Ascending aorta (tissue), 2 donors: ENCODE measurements at regions not wholly inside any gene's neighbourhood (a gene's known extent, or its start where the extent isn't known, plus 50 kb on each side); places are given as distances from the start of the nearest gene placed in this dataset.

Experiments
- DNase-seq, 2 donors: peaks; one replicate each; pipeline ENCODE4 v3.0.0-alpha.2; 2019; ENCODE audit warnings: low spot score in 2 of 2
- H3K27ac ChIP-seq, 2 donors: fragments of 200-600 bp; sonication (generic); one replicate each; pipeline ENCODE4 v1.5.1; 2016 to 2017; ENCODE audit warnings: mild to moderate bottlenecking in 1 of 2
- H3K27me3 ChIP-seq: fragments of 200-600 bp; sonication (generic); one replicate; pipeline ENCODE4 v1.5.1; 2017
- H3K36me3 ChIP-seq, 2 donors: fragments of 200-600 bp; sonication (generic); one replicate each; pipeline ENCODE4 v1.5.1; 2016
- H3K4me1 ChIP-seq, 2 donors: fragments of 200-600 bp; sonication (generic); one replicate each; pipeline ENCODE4 v1.5.1; 2016 to 2017; ENCODE audit warnings: mild to moderate bottlenecking in 1 of 2
- H3K4me3 ChIP-seq, 2 donors: fragments of 200-600 bp; sonication (generic); one replicate each; pipeline ENCODE4 v1.5.1; 2016 to 2017; ENCODE audit warnings: mild to moderate bottlenecking in 1 of 2
- H3K9me3 ChIP-seq, 2 donors: fragments of 200-600 bp; sonication (generic); one replicate each; pipeline ENCODE4 v1.5.1; 2016
- intact Hi-C: fragments of 100-400 bp; cut with DNase I; formaldehyde crosslinking; loops from one replicate; pipeline ENCODE4 v1.15.1; 2023
- TF ChIP-seq, protein P1 (sequence below), 3 experiments: fragments of 200-600 bp in 2 of 3; fragments of 450-650 bp in 1 of 3; sonication (generic) in 2 of 3; IDR thresholded peaks; one replicate each; pipeline ENCODE4 v1.5.1; 2016 to 2019; ENCODE audit warnings: antibody characterized with exemption in 3 of 3, mild to moderate bottlenecking in 1 of 3, moderate library complexity in 1 of 3

DNA sequence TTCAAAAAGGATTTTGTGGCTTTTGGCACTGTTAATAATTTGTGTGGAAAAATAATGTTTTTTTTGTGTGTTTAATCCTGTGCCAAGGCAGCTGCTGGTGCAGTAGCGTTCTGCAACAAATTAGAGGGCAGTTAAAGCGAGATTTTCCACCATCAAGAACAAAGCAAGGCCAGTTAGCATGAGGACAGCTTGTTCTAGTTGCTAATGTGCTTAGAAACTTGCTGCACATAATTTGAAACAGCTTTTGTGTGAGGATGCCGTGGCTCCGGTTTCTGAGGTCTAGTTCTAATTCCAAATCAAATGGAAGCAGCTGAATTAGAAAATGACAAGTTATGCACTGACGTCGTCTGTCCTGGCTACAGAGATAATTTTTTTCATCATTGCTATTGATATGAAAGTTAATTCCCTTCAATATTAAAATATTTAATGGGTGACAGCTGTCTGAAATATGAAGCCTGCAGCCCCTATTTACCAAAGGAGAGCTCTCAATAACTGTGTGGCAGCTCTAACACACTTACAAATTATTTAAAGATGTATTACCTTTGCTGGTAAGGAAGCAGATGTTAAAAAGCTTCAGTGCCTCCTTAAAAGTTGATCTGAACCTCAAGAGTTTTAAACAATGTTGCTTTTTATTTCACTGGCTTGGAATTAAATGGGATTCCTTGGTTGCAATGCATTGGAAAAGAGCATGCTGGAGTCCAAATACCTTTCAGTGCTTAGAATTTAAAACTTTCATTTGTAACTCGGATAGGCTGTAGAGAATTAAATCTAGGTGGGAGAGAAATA is 128.6 kb downstream of the SPATA31D1 start:
- Histone ChIP-seq H3K27ac (no peak overlapping the region), H3K9me3 (no peaks in the 10 kb centered on the region), H3K36me3 (no peaks in the 10 kb centered on the region), H3K4me1 (no peaks in the 10 kb centered on the region), H3K4me3 (no peak overlapping the region), H3K27me3 (no peaks in the 10 kb centered on the region)
- intact Hi-C loops: no loop called here
- no peak for DNase-seq
- TF ChIP-seq, protein P1, sequence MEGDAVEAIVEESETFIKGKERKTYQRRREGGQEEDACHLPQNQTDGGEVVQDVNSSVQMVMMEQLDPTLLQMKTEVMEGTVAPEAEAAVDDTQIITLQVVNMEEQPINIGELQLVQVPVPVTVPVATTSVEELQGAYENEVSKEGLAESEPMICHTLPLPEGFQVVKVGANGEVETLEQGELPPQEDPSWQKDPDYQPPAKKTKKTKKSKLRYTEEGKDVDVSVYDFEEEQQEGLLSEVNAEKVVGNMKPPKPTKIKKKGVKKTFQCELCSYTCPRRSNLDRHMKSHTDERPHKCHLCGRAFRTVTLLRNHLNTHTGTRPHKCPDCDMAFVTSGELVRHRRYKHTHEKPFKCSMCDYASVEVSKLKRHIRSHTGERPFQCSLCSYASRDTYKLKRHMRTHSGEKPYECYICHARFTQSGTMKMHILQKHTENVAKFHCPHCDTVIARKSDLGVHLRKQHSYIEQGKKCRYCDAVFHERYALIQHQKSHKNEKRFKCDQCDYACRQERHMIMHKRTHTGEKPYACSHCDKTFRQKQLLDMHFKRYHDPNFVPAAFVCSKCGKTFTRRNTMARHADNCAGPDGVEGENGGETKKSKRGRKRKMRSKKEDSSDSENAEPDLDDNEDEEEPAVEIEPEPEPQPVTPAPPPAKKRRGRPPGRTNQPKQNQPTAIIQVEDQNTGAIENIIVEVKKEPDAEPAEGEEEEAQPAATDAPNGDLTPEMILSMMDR (IDR thresholded peaks at IDR 0.05): no peak

DNA sequence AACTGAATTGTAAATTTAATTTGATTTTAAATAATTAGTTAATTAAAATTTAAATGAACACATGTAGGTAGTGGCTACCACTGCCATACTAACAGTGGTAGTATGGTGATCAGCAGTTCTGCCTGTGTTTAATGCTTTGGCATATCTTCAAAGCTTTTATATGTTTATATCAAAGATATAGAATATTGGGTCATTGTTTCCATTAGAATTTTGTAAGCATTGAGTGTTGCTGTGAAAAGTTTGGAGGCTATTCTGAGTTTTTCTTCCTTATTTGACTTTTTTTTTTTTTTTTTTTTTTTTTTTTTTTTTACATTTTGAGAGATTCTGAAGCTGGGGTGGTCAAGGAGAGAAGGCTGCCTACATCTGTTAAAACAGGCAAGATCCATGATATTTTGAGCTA is 134.2 kb downstream of the SPATA31D1 start:
- H3K4me1 ChIP-seq: no peaks in the 10 kb centered on the region
- intact Hi-C loops: no loop called here
- H3K9me3 ChIP-seq: no peaks in the 10 kb centered on the region
- H3K27me3 ChIP-seq: no peaks in the 10 kb centered on the region
- no peak for DNase-seq
- no peaks in the 10 kb centered on the region for H3K36me3 ChIP-seq
- no peak overlapping the region for H3K27ac ChIP-seq
- TF ChIP-seq, protein P1 (IDR thresholded peaks at IDR 0.05): no peak
- H3K4me3 ChIP-seq: no peak overlapping the region

DNA sequence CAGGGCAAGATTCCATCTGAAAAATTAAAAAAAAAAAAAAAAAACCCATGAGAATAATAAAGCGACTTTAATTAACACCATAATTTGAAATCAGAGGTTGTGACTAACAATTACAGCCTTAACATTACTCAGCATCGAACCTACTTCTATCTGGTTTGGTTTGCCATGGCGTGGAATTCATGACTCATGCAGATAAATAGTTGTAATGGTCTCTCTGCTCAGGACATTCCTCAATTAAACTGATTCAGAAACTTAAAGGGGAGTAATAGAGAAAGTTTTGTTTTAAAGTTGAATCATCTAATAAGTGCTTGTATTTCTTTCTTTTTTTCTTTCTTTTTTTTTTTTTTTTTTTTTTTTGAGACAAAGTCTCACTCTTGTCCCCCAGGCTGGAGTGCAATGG is 135.5 kb downstream of the SPATA31D1 start:
- intact Hi-C loops: no loop called here
- TF ChIP-seq, protein P1 (IDR thresholded peaks at IDR 0.05): no peak
- Histone ChIP-seq H3K27me3 (no peaks in the 10 kb centered on the region), H3K4me1 (no peaks in the 10 kb centered on the region), H3K4me3 (no peak overlapping the region), H3K9me3 (no peaks in the 10 kb centered on the region), H3K36me3 (no peaks in the 10 kb centered on the region), H3K27ac (no peak overlapping the region)
- no peak for DNase-seq

DNA sequence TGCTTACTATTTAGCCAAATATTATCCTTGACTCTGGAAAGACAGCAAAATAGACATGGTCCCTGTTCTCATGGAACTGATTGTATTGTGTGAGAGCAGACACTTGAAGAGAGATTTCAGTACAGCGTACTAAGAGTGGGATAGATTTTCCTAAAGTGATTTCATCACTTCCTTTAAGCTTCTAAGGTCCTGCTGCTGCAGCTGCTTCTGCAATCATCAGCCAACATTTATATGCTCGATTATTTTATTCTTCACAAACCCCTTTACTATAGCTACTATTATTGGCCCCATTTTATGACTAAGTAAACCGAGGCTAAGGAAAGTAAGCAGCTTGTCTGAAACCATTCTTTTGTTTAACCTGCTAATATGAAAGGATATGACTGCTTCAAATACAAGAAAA is 137.7 kb downstream of the SPATA31D1 start:
- Histone ChIP-seq H3K4me1 (no peaks in the 10 kb centered on the region), H3K4me3 (no peak overlapping the region), H3K9me3 (no peaks in the 10 kb centered on the region), H3K27ac (no peak overlapping the region), H3K36me3 (no peaks in the 10 kb centered on the region), H3K27me3 (no peaks in the 10 kb centered on the region)
- intact Hi-C loops: no loop called here
- TF ChIP-seq, protein P1 (IDR thresholded peaks at IDR 0.05): no peak
- no peak for DNase-seq

DNA sequence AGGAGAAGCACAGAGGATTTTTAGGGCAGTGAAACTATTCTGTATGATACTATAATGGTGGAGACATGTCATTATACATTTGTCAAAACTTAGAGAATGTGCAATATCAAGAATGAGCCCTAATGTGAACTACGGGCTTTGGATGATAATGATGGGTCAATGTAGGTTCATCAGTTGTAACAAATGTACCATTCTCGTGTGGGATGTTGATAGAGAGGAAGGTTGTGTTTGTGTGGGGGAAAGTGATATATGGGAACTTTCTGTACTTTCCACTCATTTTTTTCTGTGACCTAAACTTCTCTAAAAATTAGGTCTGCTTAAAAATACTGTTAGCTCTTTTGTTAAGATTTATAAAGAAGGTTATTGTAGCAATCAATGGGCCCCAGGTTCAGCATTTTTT is 138.9 kb downstream of the SPATA31D1 start:
- no peak overlapping the region for H3K27ac ChIP-seq
- intact Hi-C loops: no loop called here
- no peak for DNase-seq
- no peaks in the 10 kb centered on the region for H3K4me1 ChIP-seq
- no peaks in the 10 kb centered on the region for H3K27me3 ChIP-seq
- no peak overlapping the region for H3K4me3 ChIP-seq
- H3K36me3 ChIP-seq: no peaks in the 10 kb centered on the region
- TF ChIP-seq, protein P1 (IDR thresholded peaks at IDR 0.05): no peak
- H3K9me3 ChIP-seq: no peaks in the 10 kb centered on the region
